K562 (cell line): ENCODE measurements at regions not wholly inside any gene's neighbourhood (a gene's known extent, or its start where the extent isn't known, plus 50 kb on each side); places are given as distances from the start of the nearest gene placed in this dataset.

Experiments used
- ATAC-seq: fragments of 200-7000 bp; cut with Tn5 transposase; 3 replicates; pipeline ENCODE4 v1.9.1; 2020; ENCODE audit warnings: moderate library complexity
- BruUV-seq: library from RNA; stranded (reverse); fragments of 400-500 nt; replicated peaks from 2 replicates; lab custom pipeline; 2021; lab: Mats Ljungman, UMichigan
- CTCF ChIA-PET: fragments of 300-600 bp; formaldehyde crosslinking; extraction: SDS; loops from one replicate; lab custom pipeline; 2021; ENCODE audit warnings: low intra/inter-chr PET ratio; lab: Yijun Ruan, JAX
- POLR2A ChIA-PET: fragments of 300-600, 350-650 bp; sonication (Branson Sonifier 250); formaldehyde crosslinking; extraction: SDS; loops from one replicate; lab custom pipeline; 2021; ENCODE audit warnings: antibody characterized with exemption, inconsistent platforms; lab: Yijun Ruan, JAX
- DNase-seq, 4 experiments: peaks; one replicate each; pipeline versions ENCODE4 v3.0.0 to v3.0.0-alpha.2; 2011 to 2018; ENCODE audit warnings: low spot score in 3 of 4, mixed read lengths in 3 of 4; ENCODE audit errors: extremely low read depth in 1 of 4
- FAIRE-seq: peaks from 2 replicates; lab custom pipeline; 2011; peaks lifted over from hg19 to GRCh38; lab: Jason Lieb, UNC
- H2AFZ ChIP-seq: 2 replicates; pipeline ENCODE4 v1.6.0; 2011; ENCODE audit warnings: low read depth, low read length, control low read depth, inconsistent platforms
- H3K27ac ChIP-seq: fragments of 200-600 bp; 3 replicates; pipeline ENCODE4 v1.8.0; 2011; ENCODE audit warnings: low read depth, mild to moderate bottlenecking, control low read depth, inconsistent platforms, low read length, moderate library complexity, mixed read lengths; ENCODE audit errors: extremely low read depth
- H3K27me3 ChIP-seq, 2 experiments: fragments of 300-600 bp in 1 of 2; 2 replicates in 1 of 2; 3 replicates in 1 of 2; pipeline versions ENCODE4 v1.6.0 to v1.8.0; 2011; ENCODE audit warnings: inconsistent platforms in 2 of 2, low read length in 2 of 2, mild to moderate bottlenecking in 1 of 2, mixed read lengths in 1 of 2, moderate library complexity in 1 of 2; ENCODE audit not compliant: control insufficient read depth in 2 of 2, insufficient read depth in 2 of 2
- H3K36me3 ChIP-seq: fragments of 300-600 bp; 3 replicates; pipeline ENCODE4 v1.8.0; 2011; ENCODE audit warnings: mild to moderate bottlenecking, low read length, inconsistent platforms; ENCODE audit not compliant: control insufficient read depth, insufficient read depth
- H3K4me1 ChIP-seq, 2 experiments: fragments of 200-600 bp in 1 of 2; replicated peaks in 1 of 2; 2 replicates in 1 of 2; 3 replicates in 1 of 2; pipeline versions ENCODE4 v1.5.1 to v1.8.0; 2011; ENCODE audit warnings: inconsistent platforms in 2 of 2, low read length in 2 of 2, mild to moderate bottlenecking in 1 of 2, mixed read lengths in 1 of 2, moderate library complexity in 1 of 2; ENCODE audit not compliant: control insufficient read depth in 2 of 2, insufficient read depth in 2 of 2
- H3K4me2 ChIP-seq: 2 replicates; pipeline ENCODE4 v1.6.1; 2011; ENCODE audit warnings: low read length, control low read depth, inconsistent platforms, mixed read lengths; ENCODE audit not compliant: insufficient read depth
- H3K4me3 ChIP-seq: fragments of 200-600 bp; sonication (generic), shearing (Covaris generic); 2 replicates; pipeline ENCODE4 v1.5.1; 2016; ENCODE audit warnings: control low read depth, inconsistent platforms
- H3K79me2 ChIP-seq: fragments of 200-600 bp; 3 replicates; pipeline ENCODE4 v1.8.0; 2011; ENCODE audit warnings: low read length, inconsistent platforms; ENCODE audit not compliant: control insufficient read depth, insufficient read depth
- H3K9ac ChIP-seq, 2 experiments: 2 replicates each; pipeline versions ENCODE4 v1.6.0 to v1.6.1; 2011; ENCODE audit warnings: low read depth in 2 of 2, low read length in 2 of 2, control low read depth in 1 of 2, inconsistent platforms in 1 of 2, mild to moderate bottlenecking in 1 of 2, mixed read lengths in 1 of 2; ENCODE audit not compliant: insufficient read depth in 1 of 2
- H3K9me1 ChIP-seq: one replicate; pipeline ENCODE4 v1.6.0; 2011; ENCODE audit warnings: inconsistent platforms, mild to moderate bottlenecking, low read length, moderate library complexity; ENCODE audit not compliant: control insufficient read depth, insufficient read depth
- H3K9me3 ChIP-seq: replicated peaks from 2 replicates; pipeline ENCODE4 v1.5.1; 2011; ENCODE audit warnings: low read depth, low read length, inconsistent platforms; ENCODE audit not compliant: control insufficient read depth, insufficient read depth
- H4K20me1 ChIP-seq: replicated peaks from 2 replicates; pipeline ENCODE4 v1.6.1; 2011; ENCODE audit warnings: low read length, inconsistent platforms, mixed read lengths; ENCODE audit not compliant: control insufficient read depth, insufficient read depth
- BACH1 ChIP-seq: fragments of 200-800 bp; sonication (Bioruptor generic); IDR thresholded peaks from 2 replicates; pipeline ENCODE4 v1.6.1; 2016; ENCODE audit warnings: missing genetic modification characterization, missing compliant biosample characterization
- CEBPB ChIP-seq: fragments of 450-650 bp; IDR thresholded peaks from 2 replicates; pipeline ENCODE4 v1.6.1; 2016; ENCODE audit warnings: missing genetic modification characterization, missing compliant biosample characterization
- FOXJ2 ChIP-seq: fragments of 200-800 bp; sonication (Bioruptor generic); IDR thresholded peaks from 2 replicates; pipeline ENCODE4 v1.6.1; 2016; ENCODE audit warnings: missing genetic modification characterization, missing compliant biosample characterization
- MBD2 ChIP-seq: sonication (generic); IDR thresholded peaks from 2 replicates; pipeline ENCODE4 v1.6.1; 2016; ENCODE audit warnings: low read depth, borderline replicate concordance
- MEF2D ChIP-seq: conservative IDR thresholded peaks from 2 replicates; pipeline ENCODE4 v1.6.1; 2016; ENCODE audit warnings: low read depth, missing genetic modification characterization, missing compliant biosample characterization
- PHF21A ChIP-seq: fragments of 450-650 bp; IDR thresholded peaks from 2 replicates; pipeline ENCODE4 v1.6.1; 2017; ENCODE audit warnings: low read depth, borderline replicate concordance
- SMARCB1 ChIP-seq: IDR thresholded peaks from 2 replicates; pipeline ENCODE4 v1.6.1; 2011; ENCODE audit warnings: improper control_type of control experiment, low read depth; ENCODE audit not compliant: insufficient read length
- TAF15 ChIP-seq: fragments of 200-400 bp; formaldehyde crosslinking; IDR thresholded peaks from 2 replicates; pipeline ENCODE4 v1.6.1; 2017; ENCODE audit warnings: mild to moderate bottlenecking, low read depth, low read length, moderate library complexity
- ZNF3 ChIP-seq: fragments of 250-450 bp; sonication (Bioruptor Pico); IDR thresholded peaks from 2 replicates; pipeline ENCODE4 v1.5.0; 2021; ENCODE audit warnings: mild to moderate bottlenecking, moderate library complexity
- ZNF717 ChIP-seq: fragments of 250-450 bp; sonication (Bioruptor Pico); IDR thresholded peaks from 2 replicates; pipeline ENCODE4 v1.5.0; 2021
- ZNF75A ChIP-seq: fragments of 450-650 bp; formaldehyde crosslinking; IDR thresholded peaks from 2 replicates; pipeline ENCODE4 v1.4.0; 2020; ENCODE audit warnings: mild to moderate bottlenecking
- WGBS: fragments of 100-300 bp; shearing (Covaris generic); methylation state at CpG from one replicate; pipeline ENCODE4 v1.1.6; 2016; ENCODE audit warnings: low coverage, mixed read lengths; ENCODE audit not compliant: insufficient coverage; ENCODE audit errors: missing lambda C conversion rate; 5-methylcytosine and 5-hydroxymethylcytosine counted together
- in situ Hi-C: fragments of 300-500 bp; cut with MboI; formaldehyde crosslinking; loops from 4 replicates; pipeline ENCODE4 v1.15.0; 2018; ENCODE audit warnings: inconsistent platforms, mixed read lengths
- intact Hi-C: fragments of 100-400 bp; cut with micrococcal nuclease; formaldehyde crosslinking; loops from 2 replicates; pipeline ENCODE4 v1.14.2; 2022
- TF ChIP-seq, protein P1 (sequence below): fragments of 250-450 bp; sonication (Bioruptor Pico); IDR thresholded peaks from 2 replicates; pipeline ENCODE4 v1.4.0; 2020; ENCODE audit warnings: mild to moderate bottlenecking, moderate library complexity, borderline replicate concordance
- TF ChIP-seq, protein P2 (sequence below): sonication (generic); IDR thresholded peaks from 2 replicates; pipeline ENCODE4 v1.6.1; 2016
- TF ChIP-seq, protein P3 (sequence below): IDR thresholded peaks from 2 replicates; pipeline ENCODE4 v1.6.1; 2011; ENCODE audit warnings: borderline replicate concordance, low read depth, mild to moderate bottlenecking, moderate library complexity, low read length; ENCODE audit not compliant: insufficient read depth, poor library complexity, severe bottlenecking

GRCh38 chr18:28457784-28458183 lies 280.9 kb upstream of the CDH2 start:
- ChIA-PET CTCF (no interaction called here), POLR2A (no interaction called here)
- in situ Hi-C loops (no loop called here), intact Hi-C loops (no loop called here)
- Histone ChIP-seq H3K36me3 (no peaks in the 10 kb centered on the region), H3K4me2 (no peak overlapping the region), H3K9me1 (no peaks in the 10 kb centered on the region), H2AFZ (no peak overlapping the region), H3K79me2 (no peaks in the 10 kb centered on the region), H3K27me3 (no peaks in the 10 kb centered on the region), H4K20me1 (no peaks in the 10 kb centered on the region), H3K4me1 (no peaks in the 10 kb centered on the region), H3K4me3 (no peak overlapping the region), H3K9ac (no peak overlapping the region), H3K27ac (no peak overlapping the region), H3K9me3 (no peaks in the 10 kb centered on the region)
- no TSS peak for BruUV-seq
- no peak for DNase-seq
- no peak for ATAC-seq
- WGBS: 0% methylated on average over 2 of the region's 2 CpGs
- FAIRE-seq: no peak
- TF ChIP-seq ZNF3: no peak
- TF ChIP-seq MBD2: no peak
- TF ChIP-seq MEF2D (tag): no peak
- TF ChIP-seq, protein P1, sequence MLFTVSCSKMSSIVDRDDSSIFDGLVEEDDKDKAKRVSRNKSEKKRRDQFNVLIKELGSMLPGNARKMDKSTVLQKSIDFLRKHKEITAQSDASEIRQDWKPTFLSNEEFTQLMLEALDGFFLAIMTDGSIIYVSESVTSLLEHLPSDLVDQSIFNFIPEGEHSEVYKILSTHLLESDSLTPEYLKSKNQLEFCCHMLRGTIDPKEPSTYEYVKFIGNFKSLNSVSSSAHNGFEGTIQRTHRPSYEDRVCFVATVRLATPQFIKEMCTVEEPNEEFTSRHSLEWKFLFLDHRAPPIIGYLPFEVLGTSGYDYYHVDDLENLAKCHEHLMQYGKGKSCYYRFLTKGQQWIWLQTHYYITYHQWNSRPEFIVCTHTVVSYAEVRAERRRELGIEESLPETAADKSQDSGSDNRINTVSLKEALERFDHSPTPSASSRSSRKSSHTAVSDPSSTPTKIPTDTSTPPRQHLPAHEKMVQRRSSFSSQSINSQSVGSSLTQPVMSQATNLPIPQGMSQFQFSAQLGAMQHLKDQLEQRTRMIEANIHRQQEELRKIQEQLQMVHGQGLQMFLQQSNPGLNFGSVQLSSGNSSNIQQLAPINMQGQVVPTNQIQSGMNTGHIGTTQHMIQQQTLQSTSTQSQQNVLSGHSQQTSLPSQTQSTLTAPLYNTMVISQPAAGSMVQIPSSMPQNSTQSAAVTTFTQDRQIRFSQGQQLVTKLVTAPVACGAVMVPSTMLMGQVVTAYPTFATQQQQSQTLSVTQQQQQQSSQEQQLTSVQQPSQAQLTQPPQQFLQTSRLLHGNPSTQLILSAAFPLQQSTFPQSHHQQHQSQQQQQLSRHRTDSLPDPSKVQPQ (CRISPR knock-in tag): no peak
- no peak for TF ChIP-seq CEBPB (tag)
- no peak for TF ChIP-seq BACH1 (tag)
- no peak for TF ChIP-seq ZNF717
- no peak for TF ChIP-seq PHF21A
- no peak for TF ChIP-seq SMARCB1
- TF ChIP-seq ZNF75A (CRISPR knock-in tag): no peak
- TF ChIP-seq, protein P2, sequence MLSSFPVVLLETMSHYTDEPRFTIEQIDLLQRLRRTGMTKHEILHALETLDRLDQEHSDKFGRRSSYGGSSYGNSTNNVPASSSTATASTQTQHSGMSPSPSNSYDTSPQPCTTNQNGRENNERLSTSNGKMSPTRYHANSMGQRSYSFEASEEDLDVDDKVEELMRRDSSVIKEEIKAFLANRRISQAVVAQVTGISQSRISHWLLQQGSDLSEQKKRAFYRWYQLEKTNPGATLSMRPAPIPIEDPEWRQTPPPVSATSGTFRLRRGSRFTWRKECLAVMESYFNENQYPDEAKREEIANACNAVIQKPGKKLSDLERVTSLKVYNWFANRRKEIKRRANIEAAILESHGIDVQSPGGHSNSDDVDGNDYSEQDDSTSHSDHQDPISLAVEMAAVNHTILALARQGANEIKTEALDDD: no peak
- no peak for TF ChIP-seq FOXJ2 (tag)
- TF ChIP-seq, protein P3, sequence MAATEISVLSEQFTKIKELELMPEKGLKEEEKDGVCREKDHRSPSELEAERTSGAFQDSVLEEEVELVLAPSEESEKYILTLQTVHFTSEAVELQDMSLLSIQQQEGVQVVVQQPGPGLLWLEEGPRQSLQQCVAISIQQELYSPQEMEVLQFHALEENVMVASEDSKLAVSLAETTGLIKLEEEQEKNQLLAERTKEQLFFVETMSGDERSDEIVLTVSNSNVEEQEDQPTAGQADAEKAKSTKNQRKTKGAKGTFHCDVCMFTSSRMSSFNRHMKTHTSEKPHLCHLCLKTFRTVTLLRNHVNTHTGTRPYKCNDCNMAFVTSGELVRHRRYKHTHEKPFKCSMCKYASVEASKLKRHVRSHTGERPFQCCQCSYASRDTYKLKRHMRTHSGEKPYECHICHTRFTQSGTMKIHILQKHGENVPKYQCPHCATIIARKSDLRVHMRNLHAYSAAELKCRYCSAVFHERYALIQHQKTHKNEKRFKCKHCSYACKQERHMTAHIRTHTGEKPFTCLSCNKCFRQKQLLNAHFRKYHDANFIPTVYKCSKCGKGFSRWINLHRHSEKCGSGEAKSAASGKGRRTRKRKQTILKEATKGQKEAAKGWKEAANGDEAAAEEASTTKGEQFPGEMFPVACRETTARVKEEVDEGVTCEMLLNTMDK: no peak
- TF ChIP-seq TAF15: no peak
